ENCODE measurements at regions not wholly inside any gene's neighbourhood (a gene's known extent, or its start where the extent isn't known, plus 50 kb on each side); places are given as distances from the start of the nearest gene placed in this dataset.
"Not testable (repeated sequence)": the region's sequence is repeated elsewhere in the genome, so short reads cannot be mapped to it uniquely, and the experiment has no call there.

- Mint-ChIP-seq H3K27me3 (ENCODE audit: low read depth, poor library complexity) (peaks cover 4% of the 10 kb centered on the region), H3K4me1 (no peaks in the 10 kb centered on the region), H3K4me3 (no peak overlapping the region), H3K36me3 (ENCODE audit: low read depth) (no peaks in the 10 kb centered on the region), H3K9me3 (peaks cover 6% of the 10 kb centered on the region), H3K27ac (no peak overlapping the region)
- TF ChIP-seq CTCF (IDR thresholded peaks at IDR 0.05): no peak
- no peak for DNase-seq
These were observed 402.4 kb upstream of the SYNCRIP start for GRCh38 chr6:86045038-86045437.

GRCh38 chr6:86042214-86042613 lies 399.5 kb upstream of the SYNCRIP start:
- Mint-ChIP-seq H3K27me3 (ENCODE audit: low read depth, poor library complexity) (peaks cover 4% of the 10 kb centered on the region), H3K4me1 (no peaks in the 10 kb centered on the region), H3K4me3 (no peak overlapping the region), H3K36me3 (ENCODE audit: low read depth) (no peaks in the 10 kb centered on the region), H3K9me3 (peaks cover 6% of the 10 kb centered on the region), H3K27ac (no peak overlapping the region)
- no peak for TF ChIP-seq CTCF (IDR thresholded peaks at IDR 0.05)
- DNase-seq: no peak

GRCh38 chr6:86031713-86032112 lies 389.0 kb upstream of the SYNCRIP start:
- H3K36me3 Mint-ChIP-seq (ENCODE audit: low read depth): peaks cover 6% of the 10 kb centered on the region
- H3K27ac Mint-ChIP-seq: no peak overlapping the region
- peaks cover 4% of the 10 kb centered on the region for H3K27me3 Mint-ChIP-seq (ENCODE audit: low read depth, poor library complexity)
- H3K9me3 Mint-ChIP-seq: peaks cover 14% of the 10 kb centered on the region
- TF ChIP-seq CTCF (IDR thresholded peaks at IDR 0.05): no peak
- peaks cover 8% of the 10 kb centered on the region for H3K4me1 Mint-ChIP-seq
- H3K4me3 Mint-ChIP-seq: no peak overlapping the region
- DNase-seq: no peak

- Mint-ChIP-seq H3K9me3 (peaks cover 19% of the 10 kb centered on the region), H3K4me3 (no peak overlapping the region), H3K36me3 (ENCODE audit: low read depth) (peaks cover 6% of the 10 kb centered on the region), H3K4me1 (peaks cover 8% of the 10 kb centered on the region), H3K27me3 (ENCODE audit: low read depth, poor library complexity) (peaks cover 4% of the 10 kb centered on the region), H3K27ac (no peak overlapping the region)
- DNase-seq: no peak
- TF ChIP-seq CTCF (IDR thresholded peaks at IDR 0.05): no peak
These were observed 388.2 kb upstream of the SYNCRIP start for GRCh38 chr6:86030875-86031274.

GRCh38 chr6:86028776-86029175 lies 386.1 kb upstream of the SYNCRIP start:
- DNase-seq: no peak
- Mint-ChIP-seq H3K36me3 (ENCODE audit: low read depth) (peaks cover 6% of the 10 kb centered on the region), H3K27me3 (ENCODE audit: low read depth, poor library complexity) (peaks cover 4% of the 10 kb centered on the region), H3K4me3 (no peak overlapping the region), H3K4me1 (peaks cover 8% of the 10 kb centered on the region), H3K9me3 (peaks cover 21% of the 10 kb centered on the region), H3K27ac (no peak overlapping the region)
- no peak for TF ChIP-seq CTCF (IDR thresholded peaks at IDR 0.05)

GRCh38 chr6:86026890-86027289 lies 384.2 kb upstream of the SYNCRIP start:
- H3K36me3 Mint-ChIP-seq (ENCODE audit: low read depth); H3K4me1 Mint-ChIP-seq; DNase-seq; H3K27me3 Mint-ChIP-seq (ENCODE audit: low read depth, poor library complexity); H3K4me3 Mint-ChIP-seq; H3K27ac Mint-ChIP-seq: not testable (repeated sequence)
- H3K9me3 Mint-ChIP-seq: peaks cover 21% of the 10 kb centered on the region
